ENCODE measurements at regions not wholly inside any gene's neighbourhood (a gene's known extent, or its start where the extent isn't known, plus 50 kb on each side); places are given as distances from the start of the nearest gene placed in this dataset.
A peak's percentile ranks its signal among the peaks of the same experiment; 100 is the strongest.
"Not testable (repeated sequence)": the region's sequence is repeated elsewhere in the genome, so short reads cannot be mapped to it uniquely, and the experiment has no call there.

DNA sequence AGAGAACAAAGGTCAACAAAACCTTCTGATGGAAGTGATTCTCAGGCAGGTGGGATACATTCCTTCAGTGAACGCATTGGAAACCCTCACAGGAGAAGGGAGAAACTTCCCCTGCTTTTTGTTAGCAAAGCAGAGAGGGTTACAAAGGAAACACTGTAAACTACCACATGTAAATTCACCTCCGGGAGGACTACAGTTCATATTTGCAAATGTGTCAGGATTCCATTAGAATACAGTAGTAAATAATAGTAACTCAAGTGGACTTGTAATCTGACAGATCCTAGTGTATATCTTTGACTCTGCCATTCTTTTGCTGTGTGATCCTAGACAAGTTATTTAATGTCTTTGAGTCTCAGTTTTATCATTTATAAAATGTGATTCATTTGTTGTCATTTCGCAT lies 504.3 kb upstream of the NRP1 start:
- DNase-seq (no peak), ATAC-seq (ENCODE audit: poor library complexity) (no peak)
- intact Hi-C loops (cut with DNase I): no loop called here

DNA sequence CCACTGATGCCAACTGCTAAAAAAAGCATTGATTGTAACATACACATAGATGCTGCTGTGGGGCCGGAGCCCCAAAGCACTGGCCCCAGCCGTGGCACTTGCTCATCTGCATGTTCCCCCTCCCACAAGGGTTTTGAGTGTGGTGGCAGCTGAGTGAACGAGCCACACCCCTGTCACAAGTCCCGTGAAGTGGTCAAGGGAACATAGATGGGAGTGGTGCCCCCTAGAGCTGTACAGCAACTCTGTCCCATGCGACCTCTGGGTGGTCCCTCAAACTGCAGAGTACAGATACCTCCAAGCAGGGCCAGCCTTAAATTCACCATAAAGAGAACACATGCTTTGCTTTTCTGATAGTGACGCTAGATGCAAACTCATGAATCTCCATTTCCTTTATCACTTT lies 503.3 kb upstream of the NRP1 start:
- intact Hi-C loops (cut with DNase I): no loop called here
- DNase-seq: no peak
- ATAC-seq (ENCODE audit: poor library complexity): peak; percentile 36

DNA sequence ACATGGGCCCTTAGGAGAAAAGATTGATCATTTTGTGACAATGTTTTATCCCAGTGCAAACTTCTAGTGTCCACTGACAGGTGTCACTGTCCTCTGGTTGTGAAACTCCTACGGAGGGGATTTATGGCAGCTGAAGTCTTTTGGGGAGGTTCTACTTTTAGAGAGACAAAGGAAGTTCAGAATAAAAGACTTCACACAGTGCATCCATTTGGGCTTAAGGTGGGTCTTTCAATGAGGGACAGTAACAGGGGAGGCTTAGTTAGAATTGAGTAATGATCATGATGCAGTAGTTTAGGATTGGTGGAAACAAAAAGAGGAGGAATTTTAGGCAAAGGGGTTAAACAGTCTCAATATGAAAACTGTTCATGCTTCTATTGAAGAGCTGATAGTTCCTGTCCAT lies 501.1 kb upstream of the NRP1 start:
- intact Hi-C loops (cut with DNase I): no loop called here
- no peak for DNase-seq
- ATAC-seq (ENCODE audit: poor library complexity): no peak

DNA sequence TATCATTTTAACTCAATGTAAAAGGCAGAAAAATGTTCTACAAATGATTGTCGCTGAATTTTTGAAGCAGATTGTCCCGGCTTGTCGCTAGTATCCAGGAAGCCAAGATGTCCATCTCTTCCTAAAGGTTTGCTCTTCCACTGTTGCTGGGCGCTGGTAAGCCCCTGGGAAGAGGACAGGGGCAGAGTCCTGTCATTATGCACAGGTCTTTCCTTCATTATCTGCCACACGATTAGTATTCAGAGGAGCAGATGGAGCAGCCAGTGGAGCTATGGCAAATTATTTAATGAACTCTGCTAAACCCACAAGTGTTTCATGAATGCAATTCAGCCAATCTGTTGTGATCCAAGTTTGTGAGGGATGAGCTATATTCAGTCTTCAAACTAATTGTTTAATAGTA lies 499.1 kb upstream of the NRP1 start:
- DNase-seq (no peak), ATAC-seq (ENCODE audit: poor library complexity) (no peak)
- intact Hi-C loops (cut with DNase I): no loop called here

DNA sequence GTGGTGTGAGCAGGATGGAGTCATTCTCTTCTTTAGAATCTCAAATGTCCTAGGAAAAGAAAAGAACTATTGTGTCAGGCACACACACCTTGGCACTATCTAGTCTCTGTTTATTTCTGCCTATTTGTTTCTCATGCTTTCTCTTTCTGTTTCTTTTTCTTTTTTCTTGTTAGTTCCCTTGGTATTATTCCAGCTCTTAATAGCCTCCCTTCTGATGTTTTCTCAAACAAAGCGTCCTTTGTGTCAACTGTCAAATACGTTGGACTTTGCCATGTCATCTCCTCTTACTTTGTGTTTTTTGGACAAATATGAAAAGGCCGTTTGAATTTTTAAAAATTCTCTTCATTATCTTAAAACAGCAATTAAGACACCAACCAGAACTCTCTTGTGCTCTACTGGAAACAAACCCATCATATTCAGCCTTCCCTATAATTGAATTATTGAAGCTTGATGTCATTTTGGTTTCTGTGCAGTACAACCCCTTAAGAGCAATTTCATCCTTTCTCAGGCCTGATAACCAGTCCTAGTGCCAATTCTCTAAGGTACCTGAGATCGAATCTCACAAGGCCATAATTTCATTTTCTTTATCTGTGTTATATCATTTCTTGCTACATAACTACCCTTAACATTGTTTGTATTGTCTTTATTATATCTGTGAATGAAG lies 497.8 kb upstream of the NRP1 start:
- DNase-seq (no peak), ATAC-seq (ENCODE audit: poor library complexity) (no peak)
- intact Hi-C loops (cut with DNase I): no loop called here

DNA sequence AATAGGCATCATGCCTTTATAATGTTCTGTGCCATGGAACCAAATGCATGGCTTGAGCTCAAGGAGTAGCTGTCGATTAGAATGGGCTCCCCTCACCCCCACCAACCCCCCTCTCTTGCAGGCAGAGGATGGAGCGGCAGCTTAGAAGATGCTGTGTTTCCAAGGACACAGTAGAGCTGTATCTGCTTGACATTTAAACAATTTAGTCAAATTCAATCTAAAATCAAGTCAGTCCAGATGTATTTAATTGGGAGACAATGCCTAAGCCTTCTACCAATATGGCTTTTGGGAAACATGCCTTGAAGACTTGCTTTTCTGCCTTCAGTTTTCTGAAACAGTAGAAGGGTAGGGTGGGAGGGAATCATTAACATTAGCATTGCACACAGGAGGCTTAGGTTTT lies 497.1 kb upstream of the NRP1 start:
- intact Hi-C loops (cut with DNase I): no loop called here
- no peak for DNase-seq

DNA sequence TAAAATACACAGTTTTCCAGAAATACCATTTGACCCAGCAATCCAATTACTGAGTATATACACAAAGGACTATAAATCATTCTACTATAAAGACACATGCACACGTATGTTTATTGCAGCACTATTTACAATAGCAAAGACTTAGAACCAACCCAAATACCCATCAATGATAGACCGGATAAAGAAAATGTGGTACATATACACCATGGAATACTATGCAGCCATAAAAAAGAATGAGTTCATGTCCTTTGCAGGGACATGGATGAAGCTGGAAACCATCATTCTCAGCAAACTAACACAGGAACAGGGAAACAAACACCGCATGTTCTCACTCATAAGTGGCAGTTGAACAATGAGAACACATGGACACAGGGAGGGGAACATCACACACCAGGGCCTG lies 495.4 kb upstream of the NRP1 start:
- DNase-seq; ATAC-seq (ENCODE audit: poor library complexity); intact Hi-C loops (cut with DNase I): not testable (repeated sequence)

More for the DNA sequence above, 497.1 kb upstream of the NRP1 start:
- ATAC-seq (ENCODE audit: poor library complexity): no peak

DNA sequence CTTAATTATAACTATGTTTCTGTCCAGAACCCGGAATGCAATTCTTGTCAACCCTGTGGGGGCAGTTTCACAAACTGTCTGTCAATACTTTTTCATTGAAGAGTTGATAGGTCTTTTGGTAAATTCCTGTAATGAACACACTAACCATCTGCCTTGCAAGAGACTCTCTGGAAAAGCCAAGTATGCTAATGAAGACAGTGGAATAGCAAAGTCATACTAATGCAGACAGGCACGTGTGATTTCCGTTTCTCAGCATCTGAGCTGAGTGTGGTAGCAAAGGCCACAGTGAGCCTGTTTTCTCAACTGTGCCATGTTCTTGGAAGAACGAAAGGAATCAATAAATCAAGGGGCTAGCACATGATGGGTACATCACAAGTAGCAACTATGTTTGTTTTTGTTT lies 494.1 kb upstream of the NRP1 start:
- DNase-seq: no peak
- no peak for ATAC-seq (ENCODE audit: poor library complexity)
- intact Hi-C loops (cut with DNase I): no loop called here

DNA sequence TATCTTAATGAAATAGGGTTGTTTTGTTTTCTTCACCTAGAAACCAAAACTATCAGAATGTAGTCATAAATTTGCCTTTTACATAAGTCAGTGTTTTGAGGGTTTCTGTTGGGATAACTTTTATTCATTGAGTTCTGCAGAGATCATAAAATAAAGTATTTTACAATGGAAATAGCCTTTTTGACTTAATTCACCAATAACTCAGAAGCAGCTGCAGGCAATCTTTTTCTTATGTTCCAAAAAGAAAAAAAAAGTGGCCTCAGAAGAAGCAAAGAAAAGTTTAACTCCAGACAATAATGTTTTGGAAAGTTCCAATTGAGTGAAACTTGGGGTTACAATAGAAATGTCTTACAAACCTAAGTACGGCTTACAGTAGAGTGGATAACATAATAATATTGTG lies 491.7 kb upstream of the NRP1 start:
- intact Hi-C loops (cut with DNase I): no loop called here
- ATAC-seq (ENCODE audit: poor library complexity): no peak
- no peak for DNase-seq

DNA sequence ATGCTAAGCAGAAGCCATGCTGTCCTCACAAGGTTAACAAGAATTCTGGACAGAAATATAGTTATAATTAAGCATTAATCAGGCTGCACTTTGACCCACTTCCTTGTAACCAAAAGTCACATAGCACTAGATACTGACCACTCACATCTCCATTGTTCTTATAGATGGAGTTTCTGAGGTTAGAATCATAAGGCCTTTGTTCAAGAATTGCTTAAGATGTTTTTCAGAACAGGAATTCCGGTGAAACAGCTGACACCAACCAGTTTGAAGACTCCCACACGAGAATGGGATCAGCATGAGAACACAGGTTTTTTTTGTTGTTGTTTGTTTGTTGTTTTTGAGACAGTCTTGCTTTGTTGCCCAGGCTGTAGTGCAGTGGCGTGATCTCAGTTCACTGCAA lies 488.3 kb upstream of the NRP1 start:
- no peak for ATAC-seq (ENCODE audit: poor library complexity)
- intact Hi-C loops (cut with DNase I): no loop called here

DNA sequence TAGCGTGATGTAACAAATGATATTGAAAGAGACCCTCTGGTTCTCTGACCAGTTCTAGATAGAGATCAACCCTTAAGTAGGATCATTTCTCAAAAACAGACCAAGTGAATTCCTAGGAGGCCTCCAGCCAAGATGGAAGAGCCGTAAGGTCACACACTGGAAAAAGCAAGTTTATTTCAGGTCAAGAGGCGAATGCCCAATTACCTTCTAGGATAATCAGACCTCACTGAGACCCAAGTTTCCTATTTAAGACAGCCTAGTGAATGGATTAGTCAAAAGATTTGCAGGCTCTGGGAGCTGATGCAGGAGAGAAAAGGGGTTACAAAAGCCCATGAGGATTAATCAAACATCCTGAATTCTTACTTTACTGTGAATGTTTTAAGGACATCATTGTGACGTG lies 486.1 kb upstream of the NRP1 start:
- intact Hi-C loops (cut with DNase I): no loop called here
- ATAC-seq (ENCODE audit: poor library complexity) (no peak), DNase-seq (no peak)

More for the DNA sequence above, 488.3 kb upstream of the NRP1 start:
- no peak for DNase-seq

DNA sequence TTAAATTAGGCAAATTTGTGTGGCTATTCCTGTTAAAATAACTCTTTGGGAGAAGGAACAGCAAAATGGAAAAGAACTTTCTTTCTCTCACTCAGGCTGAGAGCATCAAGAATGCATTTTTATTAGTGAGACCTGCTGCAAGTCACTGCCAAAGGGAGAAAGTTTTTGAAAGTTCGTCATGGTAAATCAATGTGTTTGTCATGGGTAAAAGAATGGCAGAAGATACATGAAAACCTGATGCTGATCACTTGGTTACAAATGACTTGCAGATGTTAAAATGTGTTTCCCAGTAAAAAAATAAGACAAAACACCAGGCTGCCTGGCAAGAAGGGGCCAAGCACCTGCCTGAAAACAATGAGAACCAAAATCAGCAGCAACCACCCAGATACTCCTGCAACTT lies 484.7 kb upstream of the NRP1 start:
- intact Hi-C loops (cut with DNase I): no loop called here
- DNase-seq: no peak
- ATAC-seq (ENCODE audit: poor library complexity): no peak

DNA sequence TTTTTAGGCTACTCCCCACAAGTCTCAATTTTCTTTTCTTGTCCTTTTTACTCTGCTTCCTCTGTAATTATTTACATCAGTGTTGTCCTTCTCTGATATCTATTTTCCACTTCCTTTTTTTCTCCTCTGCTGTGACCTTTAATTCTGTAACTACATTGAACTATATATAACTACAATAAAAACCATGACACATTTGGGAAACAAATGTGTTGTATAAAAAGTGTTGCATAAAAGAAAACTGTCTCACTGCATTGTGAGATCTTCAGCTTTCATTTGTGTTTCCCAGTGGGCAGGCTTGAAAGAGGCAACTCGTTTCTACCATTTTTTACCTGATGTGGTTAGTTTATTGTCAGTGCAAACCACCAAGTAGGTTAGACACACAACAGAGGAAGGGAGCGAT lies 483.9 kb upstream of the NRP1 start:
- intact Hi-C loops (cut with DNase I): no loop called here
- no peak for DNase-seq
- no peak for ATAC-seq (ENCODE audit: poor library complexity)

DNA sequence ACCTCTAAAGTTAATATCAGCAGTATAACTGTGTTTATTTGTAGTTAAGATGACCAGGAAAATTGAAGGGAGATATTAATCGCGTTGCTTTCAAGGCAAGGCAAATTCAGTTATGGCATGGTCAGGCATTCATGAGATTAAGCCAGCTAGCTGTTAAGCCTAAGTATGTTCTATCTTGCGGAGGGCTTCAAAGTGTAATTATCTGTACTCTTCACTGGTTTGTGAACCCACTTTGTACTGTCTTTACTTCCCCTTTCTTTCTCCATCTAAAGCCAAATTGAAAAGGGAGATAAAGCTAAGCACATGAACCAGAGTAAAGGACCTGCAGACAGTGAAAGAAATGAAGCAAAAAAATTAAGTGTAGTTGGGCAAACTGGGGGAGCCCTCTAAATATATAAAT lies 483.1 kb upstream of the NRP1 start:
- ATAC-seq (ENCODE audit: poor library complexity): no peak
- intact Hi-C loops (cut with DNase I): no loop called here

DNA sequence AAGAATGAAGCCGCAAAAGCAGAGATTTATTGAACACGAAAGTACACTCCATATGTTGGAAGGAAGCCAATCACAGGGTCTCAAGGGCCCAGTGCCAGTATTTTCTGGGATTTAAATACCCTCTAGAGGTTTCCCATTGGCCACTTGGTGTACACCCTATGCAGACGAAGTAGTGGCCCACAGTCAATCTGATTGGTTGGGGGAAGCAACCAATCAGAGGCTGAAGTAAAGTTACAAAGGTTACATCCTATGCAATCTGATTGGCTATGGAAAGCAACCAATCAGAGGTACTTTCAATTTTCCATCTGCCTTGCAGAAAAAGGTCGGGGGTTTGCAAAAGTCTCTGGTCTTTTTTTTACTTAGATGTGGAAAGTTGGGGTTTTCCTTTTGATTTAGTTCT lies 481.3 kb upstream of the NRP1 start:
- DNase-seq (no peak), ATAC-seq (ENCODE audit: poor library complexity) (no peak)
- intact Hi-C loops (cut with DNase I): no loop called here

More for the DNA sequence above, 483.1 kb upstream of the NRP1 start:
- no peak for DNase-seq

DNA sequence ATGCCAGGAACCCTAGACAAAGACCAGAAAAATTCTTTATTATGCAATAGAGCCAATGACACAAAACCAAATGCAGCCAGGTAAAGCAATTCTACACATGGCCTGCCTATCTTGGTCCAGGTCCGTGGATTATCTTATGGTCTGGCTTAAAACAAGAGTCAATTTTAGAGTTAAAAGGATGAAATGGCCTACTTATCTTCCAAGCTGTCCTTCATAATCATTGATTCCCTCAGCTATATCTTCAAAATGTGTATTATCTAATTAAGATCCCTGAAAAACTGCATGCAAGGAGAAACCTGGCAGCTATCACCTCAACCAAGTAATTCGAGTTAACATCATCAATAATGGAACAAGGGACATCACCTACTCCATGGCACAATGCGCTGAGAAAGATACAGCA lies 479.4 kb upstream of the NRP1 start:
- intact Hi-C loops (cut with DNase I): no loop called here
- DNase-seq (no peak), ATAC-seq (ENCODE audit: poor library complexity) (no peak)

DNA sequence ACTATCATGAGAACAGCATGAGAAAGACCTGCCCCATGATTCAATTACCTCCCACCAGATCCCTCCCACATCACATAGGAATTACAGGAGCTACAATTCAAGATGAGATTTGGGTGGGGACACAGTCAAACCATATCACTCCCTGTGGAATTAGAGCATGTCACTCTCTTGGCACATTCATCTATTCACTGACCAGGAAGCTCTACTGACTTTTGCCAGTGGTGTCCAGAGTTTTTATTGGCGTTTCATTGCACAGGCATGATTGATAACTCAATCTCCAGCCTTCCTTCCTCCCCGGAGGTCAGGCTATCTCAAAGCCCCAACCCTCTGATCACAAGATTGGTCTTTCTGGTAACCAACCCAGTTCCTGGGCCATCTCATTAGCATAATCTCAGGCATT lies 478.9 kb upstream of the NRP1 start:
- intact Hi-C loops (cut with DNase I): no loop called here
- DNase-seq (no peak), ATAC-seq (ENCODE audit: poor library complexity) (no peak)

DNA sequence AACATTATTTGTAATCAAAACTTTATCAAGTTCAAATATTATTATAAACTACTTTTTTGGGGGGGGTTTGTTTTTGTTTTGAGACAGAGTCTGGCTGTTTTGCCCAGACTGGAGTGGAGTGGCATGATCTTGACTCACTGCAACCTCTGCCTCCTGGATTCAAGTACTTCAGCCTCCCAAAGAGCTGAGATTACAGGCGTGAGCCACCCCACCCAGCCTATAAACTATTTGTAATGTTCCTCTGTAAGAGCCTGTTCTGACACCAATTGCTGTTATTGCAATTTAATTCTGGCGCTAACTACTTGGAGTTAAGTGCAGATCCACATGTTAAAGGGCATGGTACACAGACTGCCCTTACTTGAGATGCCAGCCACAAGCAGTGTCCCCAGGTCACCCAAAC lies 478.1 kb upstream of the NRP1 start:
- peak; percentile 27 for ATAC-seq (ENCODE audit: poor library complexity)
- intact Hi-C loops (cut with DNase I): no loop called here
- no peak for DNase-seq

DNA sequence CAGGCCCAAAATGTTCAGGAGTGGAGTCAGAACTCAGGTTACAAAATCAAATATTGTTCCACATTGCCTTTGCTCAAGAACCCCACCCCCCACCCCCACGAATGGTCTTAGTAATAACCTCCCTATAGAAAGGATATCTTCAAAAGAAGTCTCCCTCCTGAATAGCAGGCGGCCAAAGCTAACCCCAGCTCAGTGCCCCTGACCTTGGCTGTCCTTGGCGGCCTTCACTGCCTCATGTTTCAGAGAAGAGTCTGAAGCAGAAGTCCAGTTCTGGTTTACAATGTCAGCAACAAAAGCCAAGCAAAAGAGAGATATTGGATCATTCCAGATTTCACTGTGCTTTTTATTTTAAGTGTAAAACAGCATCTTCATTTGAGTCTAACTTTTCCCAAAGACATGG lies 476.5 kb upstream of the NRP1 start:
- intact Hi-C loops (cut with DNase I): no loop called here
- no peak for DNase-seq
- ATAC-seq (ENCODE audit: poor library complexity): no peak

DNA sequence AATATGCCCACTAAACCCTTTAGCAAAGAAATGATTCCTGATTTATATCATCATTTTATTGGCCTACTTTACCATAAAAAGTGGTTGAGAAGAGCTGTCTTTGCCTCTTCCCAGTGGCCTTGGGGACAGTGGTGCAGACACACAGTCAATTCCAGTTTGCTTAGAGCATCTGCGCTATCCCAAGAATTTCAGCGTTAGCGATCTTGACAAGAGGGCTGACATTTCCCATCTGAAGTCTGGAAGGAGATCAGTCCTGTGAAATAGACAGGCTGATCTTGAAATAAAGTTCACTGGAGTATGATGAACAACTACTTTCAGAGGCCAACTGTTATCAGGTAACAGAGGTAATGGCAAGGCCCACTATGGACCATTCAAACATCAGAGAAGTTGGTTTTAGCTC lies 475.3 kb upstream of the NRP1 start:
- ATAC-seq (ENCODE audit: poor library complexity) (no peak), DNase-seq (no peak)
- intact Hi-C loops (cut with DNase I): loop anchor here (10.0 kb wide), 1 partner anchor 475 kb away; the partner anchor contains the start of gene NRP1

DNA sequence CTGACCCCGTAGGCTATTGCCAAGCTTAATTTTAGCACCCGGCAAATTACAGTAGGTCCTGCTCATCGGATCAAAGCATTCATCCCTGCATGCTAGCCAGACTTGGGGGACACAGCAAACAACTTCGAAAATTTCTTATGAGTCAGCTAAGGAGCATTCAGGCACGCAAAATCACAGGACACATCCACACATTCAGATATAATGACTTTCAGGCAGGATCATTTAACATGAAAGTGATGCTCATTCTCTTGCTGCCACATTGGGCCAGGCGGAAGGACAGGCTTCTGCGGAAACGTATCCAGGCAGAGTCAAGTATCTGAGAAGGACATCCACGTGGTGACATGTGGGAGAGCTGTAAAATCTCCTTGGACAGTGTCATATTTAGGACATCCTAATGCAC lies 474.0 kb upstream of the NRP1 start:
- peak; percentile 55 for ATAC-seq (ENCODE audit: poor library complexity)
- no peak for DNase-seq
- intact Hi-C loops (cut with DNase I): loop anchor here (10.0 kb wide), 1 partner anchor 474 kb away; the partner anchor contains the start of gene NRP1
